HG03521 (cell line): ENCODE measurements at regions not wholly inside any gene's neighbourhood (a gene's known extent, or its start where the extent isn't known, plus 50 kb on each side); places are given as distances from the start of the nearest gene placed in this dataset.

Experiments
- ATAC-seq: cut with Tn5 transposase; IDR thresholded peaks from one replicate; pipeline ENCODE4 v1.9.1; 2021; ENCODE audit warnings: mild to moderate bottlenecking, moderate library complexity; ENCODE audit not compliant: unreplicated experiment

- ATAC-seq = no peak
Measured at GRCh38 chr14:49994951-49995561, 102.2 kb downstream of the ARF6 start.

DNA sequence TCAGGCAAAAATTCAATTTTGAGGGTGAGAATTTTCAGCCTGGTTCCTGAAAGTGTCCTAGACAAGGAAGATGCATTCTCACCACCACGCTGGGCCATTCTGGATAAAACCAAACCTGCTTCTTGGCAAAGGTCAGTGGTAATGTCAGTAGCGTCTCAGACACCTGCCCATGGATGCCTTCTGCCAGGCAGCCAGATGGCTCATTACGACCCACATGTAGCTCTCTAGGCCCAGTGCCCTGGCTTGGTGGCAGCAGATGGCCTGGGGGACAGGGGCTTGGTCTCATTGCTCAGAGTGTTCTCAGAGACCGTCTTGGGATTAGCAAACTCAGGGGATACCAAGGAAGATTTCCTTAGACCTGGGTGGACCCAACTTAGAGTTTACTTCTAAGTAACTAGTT is 105.1 kb downstream of the ARF6 start:
- ATAC-seq = no peak

- ATAC-seq = peak; percentile 41
Measured at GRCh38 chr14:49999146-49999761, 106.4 kb downstream of the ARF6 start.

GRCh38 chr14:49999826-50000379 is 107.0 kb downstream of the ARF6 start:
- no peak for ATAC-seq

GRCh38 chr14:50000380-50001150 is 107.7 kb downstream of the ARF6 start:
- ATAC-seq = no peak

GRCh38 chr14:50001151-50001998 is 108.5 kb downstream of the ARF6 start:
- ATAC-seq = no peak

- ATAC-seq = no peak
Measured at GRCh38 chr14:50001999-50002925, 109.4 kb downstream of the ARF6 start.

- ATAC-seq = no peak
Measured at GRCh38 chr14:50002926-50003212, 110.0 kb downstream of the ARF6 start.

DNA sequence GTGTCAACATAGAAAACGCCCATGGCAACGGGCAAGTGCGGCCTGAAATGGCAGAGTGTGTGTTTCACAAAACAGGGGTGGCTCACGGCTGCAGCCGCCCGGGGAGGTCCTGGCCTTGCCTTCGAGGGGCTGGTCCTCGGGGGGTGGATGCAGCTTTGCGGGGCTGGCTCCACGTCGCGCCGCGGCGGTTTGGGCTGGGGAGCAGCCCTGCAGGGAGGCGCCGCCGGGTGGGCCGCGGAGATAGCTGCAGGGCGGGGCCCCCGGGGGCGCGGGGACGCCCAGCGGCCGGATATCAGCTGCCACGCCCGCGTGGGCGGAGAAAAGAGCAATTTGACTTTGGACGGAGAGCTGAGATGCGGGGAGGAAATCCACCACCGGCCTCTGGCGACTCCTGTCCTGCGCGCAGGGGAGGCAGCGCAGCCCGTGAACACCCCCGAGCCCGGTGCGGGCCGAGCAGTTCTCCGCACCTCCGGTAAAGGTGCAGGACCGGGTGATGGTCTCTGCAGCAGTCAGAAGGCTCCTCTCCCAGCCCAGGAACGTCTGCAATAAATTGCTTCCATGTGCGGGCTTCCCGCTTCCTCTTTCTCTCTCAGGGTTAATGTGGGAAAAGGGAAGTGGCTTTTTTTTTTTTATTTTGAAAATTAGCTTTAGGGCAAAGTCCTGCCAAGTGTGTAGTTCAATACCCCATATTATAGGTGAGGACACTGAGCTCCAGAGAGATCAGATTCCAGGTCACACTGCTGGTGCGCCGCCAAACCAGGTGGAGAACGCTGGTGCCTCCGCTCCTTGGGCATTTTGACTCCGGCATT is 110.5 kb downstream of the ARF6 start:
- ATAC-seq = peak; percentile 48

GRCh38 chr14:50006141-50006540 is 110.2 kb downstream of the VCPKMT start:
- no peak for ATAC-seq

DNA sequence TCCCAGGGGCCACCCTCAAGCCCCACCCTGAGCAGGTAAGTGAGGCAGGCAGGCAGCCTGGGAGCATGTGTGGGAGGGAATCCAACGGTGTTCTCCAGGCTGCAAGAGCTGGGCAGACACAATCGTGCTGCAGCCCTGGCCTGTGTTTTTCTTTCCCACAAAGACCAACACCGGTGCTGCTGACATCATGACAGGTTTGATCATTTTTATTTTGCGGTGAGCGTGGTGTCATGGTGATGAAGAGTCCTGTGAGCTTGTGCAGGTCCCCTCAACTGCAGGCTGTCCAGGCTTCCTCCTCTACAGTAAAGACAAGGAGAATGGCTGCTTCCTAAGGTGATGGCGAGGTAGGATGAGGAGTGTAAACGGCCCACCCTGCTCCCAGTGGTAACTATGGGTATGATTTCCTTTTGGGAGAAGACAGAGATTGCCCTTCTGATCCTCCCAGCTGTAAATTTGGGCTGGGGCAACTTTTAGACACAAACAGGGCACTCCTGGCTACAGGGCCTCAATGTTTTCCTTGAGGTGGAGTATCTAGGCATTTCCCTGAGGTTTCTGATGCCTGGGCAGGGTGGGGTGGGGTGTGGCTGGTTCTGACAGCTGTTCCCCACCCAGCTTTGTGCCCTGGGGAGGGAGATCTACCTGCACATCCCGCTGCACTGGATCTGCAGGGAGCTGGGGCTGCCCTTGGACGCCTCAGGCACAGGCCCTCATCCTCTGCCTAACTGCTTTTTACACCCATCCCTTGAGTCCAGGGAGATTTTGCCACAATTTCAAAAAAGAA is 109.1 kb downstream of the VCPKMT start:
- no peak for ATAC-seq

GRCh38 chr14:50008562-50008961 is 107.8 kb downstream of the VCPKMT start:
- ATAC-seq = no peak

- ATAC-seq = no peak
Measured at GRCh38 chr14:50008974-50009373, 107.4 kb downstream of the VCPKMT start.

- no peak for ATAC-seq
Measured at GRCh38 chr14:50010752-50011151, 105.6 kb downstream of the VCPKMT start.

DNA sequence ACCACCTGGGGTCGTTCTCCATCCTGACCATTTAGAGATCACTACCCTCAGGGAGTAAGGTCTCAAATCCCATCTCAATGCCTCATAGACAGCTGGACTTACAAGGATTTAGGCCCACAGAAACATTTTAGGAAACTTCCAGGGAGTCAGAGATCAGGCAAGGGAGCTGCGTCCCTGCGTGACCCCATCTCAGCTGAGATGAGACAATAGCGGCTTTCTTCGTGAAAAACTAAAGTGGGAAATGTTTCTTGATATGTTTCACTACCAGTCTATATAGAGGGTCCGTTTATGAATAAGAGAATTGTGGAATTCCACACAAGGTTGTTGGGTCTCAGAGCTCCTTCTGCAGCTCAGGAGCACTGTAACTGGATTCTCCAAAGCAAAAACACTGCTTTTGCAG is 105.1 kb downstream of the VCPKMT start:
- no peak for ATAC-seq

DNA sequence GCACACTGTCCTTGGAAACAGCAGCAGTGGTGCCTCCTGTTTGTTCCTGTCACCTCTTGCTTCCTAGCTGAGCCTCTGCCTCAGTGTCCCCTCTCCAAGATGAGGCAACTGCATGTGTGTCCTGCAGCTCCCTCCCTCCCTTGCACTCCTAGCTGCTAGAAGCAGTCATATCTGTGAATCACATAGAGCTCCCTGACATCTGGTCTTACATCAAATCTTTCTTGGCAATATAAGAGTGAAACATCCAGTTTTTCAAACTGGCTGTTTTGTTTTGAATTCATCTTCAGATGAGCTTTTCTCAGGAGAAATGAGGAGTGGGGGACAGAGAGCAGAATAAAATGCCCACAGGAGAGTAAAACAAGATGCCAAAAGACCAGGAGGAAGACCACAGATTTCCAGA is 103.7 kb downstream of the VCPKMT start:
- no peak for ATAC-seq

DNA sequence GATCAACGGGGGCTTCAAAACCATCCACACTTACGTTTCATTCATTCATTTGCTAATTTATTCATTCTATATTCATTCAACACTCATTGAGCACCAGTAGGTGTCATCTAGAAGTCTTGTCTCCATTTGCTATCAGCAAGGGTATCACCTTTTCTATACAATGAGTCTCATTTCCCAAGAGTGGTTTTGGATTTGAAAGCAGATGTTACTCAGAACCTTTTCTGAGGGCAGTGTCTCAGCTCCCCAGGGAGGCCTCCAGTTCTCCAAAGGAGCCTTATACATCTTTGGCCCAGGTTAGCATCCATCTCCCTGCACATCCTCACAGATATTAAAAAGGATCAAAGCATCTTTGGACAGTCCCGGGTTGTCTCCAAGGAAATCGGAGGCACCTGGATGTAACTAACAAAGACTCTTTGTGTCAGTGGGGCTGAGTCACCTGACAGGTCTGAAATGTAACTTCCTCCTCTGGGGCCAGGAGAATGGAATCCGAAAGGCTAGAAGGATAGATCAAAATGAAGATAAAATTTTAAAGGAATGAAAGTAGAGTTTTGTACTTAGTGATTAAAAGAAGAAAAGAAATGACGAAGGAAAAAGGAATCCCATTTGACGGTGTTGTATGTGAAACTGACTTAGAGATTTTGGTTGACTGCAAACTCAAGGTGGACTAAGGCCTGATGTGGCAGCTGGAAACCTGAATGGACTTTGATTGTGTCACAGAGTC is 103.0 kb downstream of the VCPKMT start:
- no peak for ATAC-seq

- ATAC-seq = no peak
Measured at GRCh38 chr14:50013934-50014333, 102.4 kb downstream of the VCPKMT start.
